Natural killer cell (primary cell): ENCODE measurements at regions not wholly inside any gene's neighbourhood (a gene's known extent, or its start where the extent isn't known, plus 50 kb on each side); places are given as distances from the start of the nearest gene placed in this dataset.

Experiments
- ATAC-seq, 3 donors: fragments of 150-1000 bp in 2 of 3; fragments of 200-7000 bp in 1 of 3; cut with Tn5 transposase; 1 replicate in 1 of 3; 2 replicates in 2 of 3; pipeline ENCODE4 v1.10.0; 2021; ENCODE audit warnings: mild to moderate bottlenecking in 2 of 3, moderate library complexity in 2 of 3
- DNase-seq, 2 donors: peaks; one replicate each; pipeline versions ENCODE4 v3.0.0 to v3.0.0-alpha.2; 2013 to 2021; ENCODE audit warnings: mixed read lengths in 1 of 2
- H3K27ac ChIP-seq: one replicate; pipeline ENCODE4 v1.5.1; 2013; ENCODE audit warnings: mild to moderate bottlenecking, low read length
- H3K27me3 ChIP-seq: one replicate; pipeline ENCODE4 v1.6.1; 2013; ENCODE audit warnings: low read length; ENCODE audit not compliant: control insufficient read depth, insufficient read depth
- H3K36me3 ChIP-seq: one replicate; pipeline ENCODE4 v1.6.1; 2013; ENCODE audit warnings: low read length; ENCODE audit not compliant: control insufficient read depth, insufficient read depth
- H3K4me1 ChIP-seq: one replicate; pipeline ENCODE4 v1.6.1; 2013; ENCODE audit warnings: low read length; ENCODE audit not compliant: control insufficient read depth, insufficient read depth
- H3K4me3 ChIP-seq: one replicate; pipeline ENCODE4 v1.5.1; 2013; ENCODE audit warnings: low read length
- H3K9me3 ChIP-seq: one replicate; pipeline ENCODE4 v1.6.1; 2013; ENCODE audit warnings: low read length; ENCODE audit not compliant: control insufficient read depth, insufficient read depth
- H3K27ac Mint-ChIP-seq, 2 donors: one replicate each; pipeline ENCODE4 v1.8.0; 2022; ENCODE audit warnings: mild to moderate bottlenecking in 2 of 2, mixed read lengths in 2 of 2, moderate library complexity in 1 of 2
- H3K27me3 Mint-ChIP-seq, 2 donors: one replicate each; pipeline ENCODE4 v1.8.0; 2022; ENCODE audit warnings: low read depth in 2 of 2, mixed read lengths in 2 of 2
- H3K36me3 Mint-ChIP-seq: one replicate; pipeline ENCODE4 v1.8.0; 2022; ENCODE audit warnings: mixed read lengths
- H3K4me1 Mint-ChIP-seq, 2 donors: one replicate each; pipeline ENCODE4 v1.8.0; 2022; ENCODE audit warnings: mixed read lengths in 2 of 2
- H3K4me3 Mint-ChIP-seq: one replicate; pipeline ENCODE4 v1.8.0; 2022; ENCODE audit warnings: mild to moderate bottlenecking, moderate library complexity, mixed read lengths
- H3K9me3 Mint-ChIP-seq, 2 donors: one replicate each; pipeline ENCODE4 v1.8.0; 2022; ENCODE audit warnings: mixed read lengths in 2 of 2
- WGBS: methylation state at CpG from one replicate; pipeline ENCODE4 v1.1.7; 2013; ENCODE audit warnings: missing lambda C conversion rate; ENCODE audit not compliant: insufficient coverage; 5-methylcytosine and 5-hydroxymethylcytosine counted together
- intact Hi-C: fragments of 100-400 bp; cut with micrococcal nuclease; formaldehyde crosslinking; loops from one replicate; pipeline ENCODE4 v1.14.2; 2022
- TF ChIP-seq, protein P1 (sequence below): fragments of 200-600 bp; IDR thresholded peaks from one replicate; pipeline ENCODE4 v1.8.0; 2022; ENCODE audit warnings: antibody characterized with exemption

DNA sequence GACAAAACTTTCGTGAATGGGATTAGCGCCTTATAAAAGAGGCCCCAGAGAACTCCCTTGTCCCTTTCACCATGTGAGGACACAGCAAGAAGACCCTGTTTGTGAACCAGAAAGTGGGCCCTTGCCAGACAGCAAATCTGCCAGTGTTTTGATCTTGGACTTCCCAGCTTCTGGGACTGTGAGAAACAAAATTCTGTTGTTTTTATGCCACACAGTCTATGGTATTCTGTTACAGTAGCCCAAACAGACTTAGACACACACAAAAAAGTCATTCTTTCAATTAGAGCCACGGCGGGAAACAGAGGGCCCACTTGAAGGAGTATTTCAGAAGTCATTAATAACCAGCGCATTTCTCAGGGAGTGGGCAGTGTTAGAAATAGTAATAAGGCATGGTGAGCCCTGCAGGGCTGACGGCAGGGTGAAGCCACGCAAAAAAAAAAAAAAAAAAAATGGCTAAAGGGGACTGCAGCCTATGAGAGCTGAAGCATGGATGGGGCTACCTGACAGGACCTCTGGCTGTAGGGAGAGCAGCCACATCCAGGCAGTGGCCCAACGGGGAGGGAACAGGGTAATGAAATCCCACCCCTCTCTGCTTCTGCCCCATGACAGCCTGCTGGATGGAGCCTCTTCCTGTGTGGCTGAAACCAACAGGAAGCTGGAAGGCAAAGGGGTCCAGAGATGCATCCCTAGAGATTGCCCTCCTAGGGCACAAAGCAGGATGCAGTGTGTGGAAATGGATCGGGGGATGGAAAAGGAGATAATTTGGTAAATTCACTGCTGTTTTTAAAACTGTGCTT lies 189.3 kb downstream of the KCNS3 start:
- no peak overlapping the region for H3K27ac Mint-ChIP-seq
- peaks cover 2 to 9% of the 10 kb centered on the region in 2 donors for H3K9me3 Mint-ChIP-seq
- no peaks in the 10 kb centered on the region for H3K27me3 Mint-ChIP-seq
- no peak overlapping the region for H3K4me3 Mint-ChIP-seq
- no peaks in the 10 kb centered on the region for H3K4me1 Mint-ChIP-seq
- ATAC-seq (no peak), DNase-seq (no peak)
- 56% methylated on average over 9 of the region's 9 CpGs for WGBS
- no peaks in the 10 kb centered on the region for H3K4me1 ChIP-seq
- no peaks in the 10 kb centered on the region for H3K36me3 ChIP-seq
- no peaks in the 10 kb centered on the region for H3K9me3 ChIP-seq
- H3K4me3 ChIP-seq, result no peak overlapping the region
- intact Hi-C loops, result no loop called here
- TF ChIP-seq, protein P1, sequence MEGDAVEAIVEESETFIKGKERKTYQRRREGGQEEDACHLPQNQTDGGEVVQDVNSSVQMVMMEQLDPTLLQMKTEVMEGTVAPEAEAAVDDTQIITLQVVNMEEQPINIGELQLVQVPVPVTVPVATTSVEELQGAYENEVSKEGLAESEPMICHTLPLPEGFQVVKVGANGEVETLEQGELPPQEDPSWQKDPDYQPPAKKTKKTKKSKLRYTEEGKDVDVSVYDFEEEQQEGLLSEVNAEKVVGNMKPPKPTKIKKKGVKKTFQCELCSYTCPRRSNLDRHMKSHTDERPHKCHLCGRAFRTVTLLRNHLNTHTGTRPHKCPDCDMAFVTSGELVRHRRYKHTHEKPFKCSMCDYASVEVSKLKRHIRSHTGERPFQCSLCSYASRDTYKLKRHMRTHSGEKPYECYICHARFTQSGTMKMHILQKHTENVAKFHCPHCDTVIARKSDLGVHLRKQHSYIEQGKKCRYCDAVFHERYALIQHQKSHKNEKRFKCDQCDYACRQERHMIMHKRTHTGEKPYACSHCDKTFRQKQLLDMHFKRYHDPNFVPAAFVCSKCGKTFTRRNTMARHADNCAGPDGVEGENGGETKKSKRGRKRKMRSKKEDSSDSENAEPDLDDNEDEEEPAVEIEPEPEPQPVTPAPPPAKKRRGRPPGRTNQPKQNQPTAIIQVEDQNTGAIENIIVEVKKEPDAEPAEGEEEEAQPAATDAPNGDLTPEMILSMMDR, result no peak
- H3K27ac ChIP-seq, result no peak overlapping the region
- no peaks in the 10 kb centered on the region for H3K27me3 ChIP-seq
- H3K36me3 Mint-ChIP-seq, result no peaks in the 10 kb centered on the region

DNA sequence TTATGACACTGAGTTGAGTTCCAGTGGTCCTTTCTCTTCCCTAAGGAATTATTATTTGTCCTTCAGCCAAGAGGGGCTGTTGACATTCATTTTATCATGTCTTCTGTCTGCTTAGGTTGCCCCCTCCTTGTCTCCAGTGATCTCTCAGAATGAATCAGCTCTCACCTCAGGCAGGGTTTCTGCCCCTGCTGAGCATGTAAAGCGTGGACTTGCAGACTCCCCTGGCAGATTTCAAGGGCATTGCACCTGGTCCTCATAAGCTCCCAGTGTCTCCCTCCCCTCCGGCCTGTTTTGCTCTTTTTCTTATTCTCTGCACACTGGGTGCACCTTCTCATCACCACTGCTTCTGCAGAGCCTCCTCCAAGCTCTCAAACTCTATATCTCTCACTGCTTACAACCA lies 188.4 kb downstream of the KCNS3 start:
- WGBS, result 60% methylated on average over 2 of the region's 2 CpGs
- H3K27me3 Mint-ChIP-seq, result no peaks in the 10 kb centered on the region

DNA sequence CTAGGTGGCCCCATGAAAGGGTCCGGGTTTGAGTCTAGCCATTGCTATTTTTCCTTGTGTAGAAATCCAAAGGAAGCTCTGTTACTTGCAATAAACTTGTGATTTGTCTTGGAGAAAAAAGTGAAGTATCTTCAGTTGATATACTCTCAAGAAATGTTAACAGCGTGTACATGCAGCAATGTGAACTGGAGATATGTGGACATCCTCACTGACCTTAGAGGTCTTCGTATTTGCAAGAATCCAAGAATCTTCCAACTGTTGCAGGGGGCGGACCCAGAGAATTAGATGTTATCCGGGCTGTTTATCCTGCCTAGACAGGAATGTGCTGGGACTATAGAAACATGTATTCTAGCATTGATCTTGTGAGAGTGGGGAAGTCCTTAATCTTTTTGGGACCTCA lies 187.6 kb downstream of the KCNS3 start:
- no peak overlapping the region for H3K4me3 Mint-ChIP-seq
- TF ChIP-seq, protein P1, result no peak
- H3K36me3 Mint-ChIP-seq, result no peaks in the 10 kb centered on the region
- H3K27ac Mint-ChIP-seq, result no peak overlapping the region
- no peaks in the 10 kb centered on the region for H3K4me1 ChIP-seq
- no peak for DNase-seq
- peaks cover 2 to 6% of the 10 kb centered on the region in 2 donors for H3K9me3 Mint-ChIP-seq
- ATAC-seq, result no peak
- no peaks in the 10 kb centered on the region for H3K27me3 ChIP-seq
- no peak overlapping the region for H3K27ac ChIP-seq
- H3K9me3 ChIP-seq, result no peaks in the 10 kb centered on the region
- no peaks in the 10 kb centered on the region for H3K27me3 Mint-ChIP-seq
- H3K4me1 Mint-ChIP-seq, result no peaks in the 10 kb centered on the region
- WGBS, result 82% methylated on average over 5 of the region's 5 CpGs
- intact Hi-C loops, result no loop called here
- H3K36me3 ChIP-seq, result no peaks in the 10 kb centered on the region
- no peak overlapping the region for H3K4me3 ChIP-seq

More for the DNA sequence above, 188.4 kb downstream of the KCNS3 start:
- TF ChIP-seq, protein P1, result no peak
- H3K27me3 ChIP-seq, result no peaks in the 10 kb centered on the region
- DNase-seq (no peak), ATAC-seq (no peak)
- intact Hi-C loops, result no loop called here
- no peak overlapping the region for H3K27ac ChIP-seq
- H3K9me3 ChIP-seq, result no peaks in the 10 kb centered on the region
- H3K4me3 ChIP-seq, result no peak overlapping the region
- H3K4me1 ChIP-seq, result no peaks in the 10 kb centered on the region
- no peaks in the 10 kb centered on the region for H3K4me1 Mint-ChIP-seq
- peaks cover 2 to 8% of the 10 kb centered on the region in 2 donors for H3K9me3 Mint-ChIP-seq
- H3K4me3 Mint-ChIP-seq, result no peak overlapping the region
- H3K27ac Mint-ChIP-seq, result no peak overlapping the region
- no peaks in the 10 kb centered on the region for H3K36me3 ChIP-seq
- H3K36me3 Mint-ChIP-seq, result no peaks in the 10 kb centered on the region

DNA sequence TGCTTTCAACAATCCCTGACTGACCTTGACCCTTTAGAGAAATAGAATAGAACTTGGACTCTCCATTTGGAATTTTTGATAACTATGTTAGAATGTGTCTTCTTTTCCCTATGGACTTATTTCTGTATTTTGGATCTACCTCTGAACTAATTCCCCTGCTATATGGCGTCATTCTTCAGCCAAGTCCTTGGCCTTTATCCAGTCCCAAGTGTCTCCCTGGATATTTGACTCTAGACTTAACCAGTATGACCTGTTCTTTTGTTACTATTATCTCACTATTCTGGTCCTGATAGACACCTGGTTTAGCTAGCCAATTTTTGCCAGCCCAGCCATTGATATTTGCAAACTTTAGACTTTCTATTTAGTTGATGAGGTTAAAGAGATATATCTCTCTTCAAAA lies 186.8 kb downstream of the KCNS3 start:
- H3K9me3 Mint-ChIP-seq, result peaks cover 5 to 6% of the 10 kb centered on the region in 2 donors

More for the DNA sequence above, 186.8 kb downstream of the KCNS3 start:
- no peak overlapping the region for H3K4me3 ChIP-seq
- no peaks in the 10 kb centered on the region for H3K9me3 ChIP-seq
- 81% methylated on average over 1 of the region's 1 CpG for WGBS
- H3K4me1 ChIP-seq, result no peaks in the 10 kb centered on the region
- TF ChIP-seq, protein P1, result no peak
- H3K36me3 Mint-ChIP-seq, result no peaks in the 10 kb centered on the region
- ATAC-seq (no peak), DNase-seq (no peak)
- H3K4me1 Mint-ChIP-seq, result no peaks in the 10 kb centered on the region
- H3K36me3 ChIP-seq, result no peaks in the 10 kb centered on the region
- no peaks in the 10 kb centered on the region for H3K27me3 ChIP-seq
- no peak overlapping the region for H3K27ac Mint-ChIP-seq
- no peak overlapping the region for H3K4me3 Mint-ChIP-seq
- intact Hi-C loops, result no loop called here
- no peaks in the 10 kb centered on the region for H3K27me3 Mint-ChIP-seq
- no peak overlapping the region for H3K27ac ChIP-seq
